ENCODE measurements at regions not wholly inside any gene's neighbourhood (a gene's known extent, or its start where the extent isn't known, plus 50 kb on each side); places are given as distances from the start of the nearest gene placed in this dataset.

DNA sequence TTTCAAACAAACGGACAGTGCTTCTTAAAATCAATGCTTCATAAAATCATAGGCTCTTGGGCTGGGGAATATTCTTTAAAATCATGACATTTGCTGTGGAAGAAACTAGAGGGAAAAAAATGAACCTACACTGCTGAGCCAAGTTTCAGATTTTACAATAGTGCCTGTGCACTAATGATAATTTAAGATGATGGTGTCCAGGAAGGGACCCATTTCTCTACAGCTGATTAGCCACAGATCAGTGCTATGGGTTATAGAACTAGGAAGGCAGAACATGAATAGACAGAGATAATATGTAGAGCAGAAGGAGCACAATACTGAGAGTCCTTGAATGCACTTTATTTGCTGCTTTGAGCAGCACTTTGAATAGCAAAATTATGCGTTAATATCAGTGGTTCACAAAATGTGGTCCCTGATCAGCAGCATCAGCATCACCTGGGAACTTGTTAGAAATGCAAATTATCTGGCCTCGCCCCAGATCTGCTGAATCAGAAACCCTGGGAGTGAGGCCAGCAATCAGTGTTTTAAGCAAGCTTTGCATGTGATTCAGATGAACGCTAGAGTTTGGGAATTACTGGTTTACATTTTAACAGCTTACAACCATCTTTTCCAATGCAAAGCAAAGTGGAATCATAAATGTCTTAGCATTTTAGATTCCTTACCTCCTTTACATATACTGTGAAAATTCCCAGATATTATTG, 135.8 kb upstream of the ANKRD28 start:
- no peak overlapping the region for H3K27ac ChIP-seq (ENCODE audit: control insufficient read depth, insufficient read depth, low read length)
- no peaks in the 10 kb centered on the region for H3K9me1 ChIP-seq (ENCODE audit: control insufficient read depth, extremely low read depth, insufficient read depth, low read length)
- H3K36me3 ChIP-seq (ENCODE audit: control insufficient read depth in 2 of 2, extremely low read depth in 1 of 2, insufficient read depth in 2 of 2, low read length in 2 of 2): no peaks in the 10 kb centered on the region
- H3K4me3 ChIP-seq (ENCODE audit: control insufficient read depth in 2 of 3, extremely low read depth in 1 of 3, insufficient read depth in 2 of 3, low read depth in 1 of 3, low read length in 3 of 3): no peak overlapping the region
- H3K9me3 ChIP-seq (ENCODE audit: control insufficient read depth, low read depth, low read length): no peaks in the 10 kb centered on the region
- H3K79me2 ChIP-seq (ENCODE audit: control insufficient read depth, insufficient read depth, low read length): no peaks in the 10 kb centered on the region
- H3K4me2 ChIP-seq (ENCODE audit: control insufficient read depth, extremely low read depth, insufficient read depth, low read depth, low read length): no peak overlapping the region
- H3K4me1 ChIP-seq (ENCODE audit: control insufficient read depth, extremely low read depth, insufficient read depth, low read length): no peaks in the 10 kb centered on the region
- dilution Hi-C loops (cut with MboI; ENCODE audit: extremely low pct_ligation_motif_present, low sequenced_read_pairs): no loop called here
- H2AFZ ChIP-seq (ENCODE audit: control insufficient read depth, low read length): no peak overlapping the region
- H3K27me3 ChIP-seq (ENCODE audit: control insufficient read depth, extremely low read depth, insufficient read depth, low read length): no peaks in the 10 kb centered on the region
- no peaks in the 10 kb centered on the region for H4K20me1 ChIP-seq (ENCODE audit: control insufficient read depth, extremely low read depth, insufficient read depth, low read length)
- H3K9ac ChIP-seq (ENCODE audit: control insufficient read depth, extremely low read depth, insufficient read depth, low read length): no peak overlapping the region
- FAIRE-seq (no peak), DNase-seq (ENCODE audit: low read depth, low spot score) (no peak)
- TF ChIP-seq EZH2 (IDR thresholded peaks at IDR 0.05; ENCODE audit: low read length): no peak
- TF ChIP-seq, protein P1, sequence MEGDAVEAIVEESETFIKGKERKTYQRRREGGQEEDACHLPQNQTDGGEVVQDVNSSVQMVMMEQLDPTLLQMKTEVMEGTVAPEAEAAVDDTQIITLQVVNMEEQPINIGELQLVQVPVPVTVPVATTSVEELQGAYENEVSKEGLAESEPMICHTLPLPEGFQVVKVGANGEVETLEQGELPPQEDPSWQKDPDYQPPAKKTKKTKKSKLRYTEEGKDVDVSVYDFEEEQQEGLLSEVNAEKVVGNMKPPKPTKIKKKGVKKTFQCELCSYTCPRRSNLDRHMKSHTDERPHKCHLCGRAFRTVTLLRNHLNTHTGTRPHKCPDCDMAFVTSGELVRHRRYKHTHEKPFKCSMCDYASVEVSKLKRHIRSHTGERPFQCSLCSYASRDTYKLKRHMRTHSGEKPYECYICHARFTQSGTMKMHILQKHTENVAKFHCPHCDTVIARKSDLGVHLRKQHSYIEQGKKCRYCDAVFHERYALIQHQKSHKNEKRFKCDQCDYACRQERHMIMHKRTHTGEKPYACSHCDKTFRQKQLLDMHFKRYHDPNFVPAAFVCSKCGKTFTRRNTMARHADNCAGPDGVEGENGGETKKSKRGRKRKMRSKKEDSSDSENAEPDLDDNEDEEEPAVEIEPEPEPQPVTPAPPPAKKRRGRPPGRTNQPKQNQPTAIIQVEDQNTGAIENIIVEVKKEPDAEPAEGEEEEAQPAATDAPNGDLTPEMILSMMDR (optimal IDR thresholded peaks at IDR 0.05 in 1 of 3, IDR thresholded peaks at IDR 0.05 in 1 of 3, conservative IDR thresholded peaks at IDR 0.05 in 1 of 3; ENCODE audit: extremely low read depth in 1 of 3, insufficient read depth in 2 of 3, low read length in 3 of 3): no peak

DNA sequence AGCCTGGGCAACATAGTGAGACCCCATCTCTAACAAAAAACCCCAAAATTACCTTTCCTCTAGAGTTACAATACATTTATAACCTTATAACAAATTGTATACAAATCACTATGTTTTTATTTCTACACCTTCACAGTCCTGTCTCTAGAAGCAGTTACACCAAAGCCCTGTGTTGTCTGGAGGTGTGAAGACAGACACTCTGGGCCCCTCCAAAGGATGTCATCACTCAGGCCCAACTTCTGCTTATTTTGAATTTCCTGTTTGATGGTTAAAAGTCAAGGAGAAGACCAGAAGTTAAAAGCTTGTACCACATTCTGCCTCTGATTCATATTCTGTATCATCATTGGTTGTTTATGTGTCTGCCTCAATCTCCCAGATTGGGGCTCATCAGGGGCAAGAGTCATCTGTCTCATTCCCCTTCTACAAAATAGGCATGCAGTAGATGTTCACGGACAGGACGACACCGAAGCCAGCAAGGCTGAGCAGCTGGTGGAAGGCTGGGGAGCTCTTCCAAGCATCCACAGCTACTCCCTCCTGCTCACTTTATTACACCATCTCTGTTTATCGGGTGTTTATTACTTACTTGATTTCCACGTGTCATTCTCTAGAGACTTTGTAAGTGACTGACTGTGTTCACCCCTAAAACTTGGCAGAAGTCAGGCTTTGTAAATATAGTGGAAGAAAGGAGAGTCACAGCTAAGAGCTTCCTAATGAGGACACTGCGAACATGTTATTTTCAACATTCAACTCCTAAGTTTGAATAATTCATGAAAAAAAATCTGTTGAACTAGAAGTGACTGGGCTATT, 136.8 kb upstream of the ANKRD28 start:
- DNase-seq (ENCODE audit: low read depth, low spot score) (no peak), FAIRE-seq (no peak)
- no peak overlapping the region for H3K4me2 ChIP-seq (ENCODE audit: control insufficient read depth, extremely low read depth, insufficient read depth, low read depth, low read length)
- no peaks in the 10 kb centered on the region for H3K9me1 ChIP-seq (ENCODE audit: control insufficient read depth, extremely low read depth, insufficient read depth, low read length)
- H3K36me3 ChIP-seq (ENCODE audit: control insufficient read depth in 2 of 2, extremely low read depth in 1 of 2, insufficient read depth in 2 of 2, low read length in 2 of 2): no peaks in the 10 kb centered on the region
- H3K9ac ChIP-seq (ENCODE audit: control insufficient read depth, extremely low read depth, insufficient read depth, low read length): no peak overlapping the region
- no peak overlapping the region for H3K27ac ChIP-seq (ENCODE audit: control insufficient read depth, insufficient read depth, low read length)
- no peaks in the 10 kb centered on the region for H3K4me1 ChIP-seq (ENCODE audit: control insufficient read depth, extremely low read depth, insufficient read depth, low read length)
- dilution Hi-C loops (cut with MboI; ENCODE audit: extremely low pct_ligation_motif_present, low sequenced_read_pairs): no loop called here
- H3K9me3 ChIP-seq (ENCODE audit: control insufficient read depth, low read depth, low read length): no peaks in the 10 kb centered on the region
- H3K4me3 ChIP-seq (ENCODE audit: control insufficient read depth in 2 of 3, extremely low read depth in 1 of 3, insufficient read depth in 2 of 3, low read depth in 1 of 3, low read length in 3 of 3): no peak overlapping the region
- H2AFZ ChIP-seq (ENCODE audit: control insufficient read depth, low read length): no peak overlapping the region
- no peaks in the 10 kb centered on the region for H4K20me1 ChIP-seq (ENCODE audit: control insufficient read depth, extremely low read depth, insufficient read depth, low read length)
- no peaks in the 10 kb centered on the region for H3K27me3 ChIP-seq (ENCODE audit: control insufficient read depth, extremely low read depth, insufficient read depth, low read length)
- H3K79me2 ChIP-seq (ENCODE audit: control insufficient read depth, insufficient read depth, low read length): no peaks in the 10 kb centered on the region
- TF ChIP-seq, protein P1 (optimal IDR thresholded peaks at IDR 0.05 in 1 of 3, IDR thresholded peaks at IDR 0.05 in 1 of 3, conservative IDR thresholded peaks at IDR 0.05 in 1 of 3; ENCODE audit: extremely low read depth in 1 of 3, insufficient read depth in 2 of 3, low read length in 3 of 3): no peak
- no peak for TF ChIP-seq EZH2 (IDR thresholded peaks at IDR 0.05; ENCODE audit: low read length)

All from keratinocyte (primary cell).